Upper lobe of left lung (tissue), 6 donors: ENCODE measurements at regions not wholly inside any gene's neighbourhood (a gene's known extent, or its start where the extent isn't known, plus 50 kb on each side); places are given as distances from the start of the nearest gene placed in this dataset.
"Not testable (repeated sequence)": the region's sequence is repeated elsewhere in the genome, so short reads cannot be mapped to it uniquely, and the experiment has no call there.

Source experiments
- ATAC-seq, 2 donors: fragments of 200-7000 bp; cut with Tn5 transposase; one replicate each; pipeline ENCODE4 v1.9.1; 2022; ENCODE audit warnings: mild to moderate bottlenecking in 2 of 2, moderate library complexity in 2 of 2; ENCODE audit not compliant: low FRiP score in 2 of 2
- DNase-seq, 2 donors: peaks; one replicate each; pipeline ENCODE4 v3.0.0-alpha.2; 2019 to 2020
- H3K27ac ChIP-seq, 4 donors: fragments of 200-600 bp; sonication (generic); one replicate each; pipeline ENCODE4 v1.5.1; 2016 to 2019
- H3K27me3 ChIP-seq, 4 donors: fragments of 200-600 bp; sonication (generic); one replicate each; pipeline ENCODE4 v1.5.1; 2017 to 2019
- H3K36me3 ChIP-seq, 4 donors: fragments of 200-600 bp; sonication (generic); one replicate each; pipeline ENCODE4 v1.5.1; 2016 to 2019
- H3K4me1 ChIP-seq, 4 donors: fragments of 200-600 bp; sonication (generic); one replicate each; pipeline ENCODE4 v1.5.1; 2018 to 2019
- H3K4me3 ChIP-seq, 4 donors: fragments of 200-600 bp; sonication (generic); one replicate each; pipeline ENCODE4 v1.5.1; 2017 to 2019; ENCODE audit warnings: mild to moderate bottlenecking in 2 of 4, moderate library complexity in 1 of 4
- H3K9me3 ChIP-seq, 4 donors: fragments of 200-600 bp; sonication (generic); one replicate each; pipeline ENCODE4 v1.5.1; 2018 to 2019
- CTCF ChIP-seq, 6 experiments: fragments of 450-650 bp in 4 of 6; fragments of 200-600 bp in 2 of 6; sonication (generic) in 2 of 6; IDR thresholded peaks; one replicate each; pipeline ENCODE4 v1.5.1; 2016 to 2019; ENCODE audit warnings: antibody characterized with exemption in 6 of 6
- EP300 ChIP-seq, 4 donors: sonication (generic); formaldehyde crosslinking; IDR thresholded peaks; one replicate each; pipeline ENCODE4 v1.5.1; 2017; ENCODE audit warnings: antibody characterized with exemption in 4 of 4, control low read depth in 2 of 4
- POLR2A ChIP-seq, 4 donors: fragments of 450-650 bp; IDR thresholded peaks; one replicate each; pipeline ENCODE4 v1.5.1; 2016 to 2017; ENCODE audit warnings: antibody characterized with exemption in 4 of 4, mild to moderate bottlenecking in 2 of 4
- POLR2AphosphoS5 ChIP-seq, 2 donors: sonication (generic); formaldehyde crosslinking; IDR thresholded peaks; one replicate each; pipeline ENCODE4 v1.5.1; 2017; ENCODE audit warnings: antibody characterized with exemption in 2 of 2
- WGBS, 2 donors: methylation state at CpG; one replicate each; pipeline ENCODE4 v1.1.5; 2017 to 2018; 5-methylcytosine and 5-hydroxymethylcytosine counted together
- donor health status: DM: no; HTN: no; CAD: no; lungs with moderate emphysema.
- donor health status: DM: no; HTN: yes; CAD: no; lungs with severe emphysema.

GRCh38 chr20:53654932-53655624, 61.4 kb upstream of the ZNF217 start:
- WGBS, 2 donors, result 48 to 63% methylated on average over 13 of the region's 13 CpGs
- no peaks in the 10 kb centered on the region for H3K27me3 ChIP-seq
- DNase-seq, result peak in 1 of 2 donors; percentile 66
- no peaks in the 10 kb centered on the region for H3K9me3 ChIP-seq
- TF ChIP-seq POLR2A (IDR thresholded peaks at IDR 0.05) (no peak), EP300 (IDR thresholded peaks at IDR 0.05) (no peak), POLR2AphosphoS5 (IDR thresholded peaks at IDR 0.05) (no peak), CTCF (IDR thresholded peaks at IDR 0.05) (no peak)
- H3K36me3 ChIP-seq, result no peaks in the 10 kb centered on the region
- ATAC-seq, result peak in 1 of 2 donors; percentile 75
- H3K4me3 ChIP-seq, result peak overlapping the region in 1 of 4 donors; percentile 4
- peaks cover 35 to 37% (median 36%) of the 10 kb centered on the region in 4 donors for H3K4me1 ChIP-seq
- H3K27ac ChIP-seq, result peak overlapping the region; percentile 46 to 77 (median 72)

- Histone ChIP-seq H3K4me3 (peak overlapping the region in 1 of 4 donors; percentile 4), H3K27ac (peak overlapping the region; percentile 46 to 77 (median 72)), H3K4me1 (peaks cover 32 to 36% (median 34%) of the 10 kb centered on the region in 4 donors)
- 80 to 85% methylated on average over 8 of the region's 8 CpGs for WGBS, 2 donors
- H3K36me3 ChIP-seq, H3K27me3 ChIP-seq, H3K9me3 ChIP-seq, ATAC-seq, DNase-seq: not testable (repeated sequence)
These were observed 60.9 kb upstream of the ZNF217 start for GRCh38 chr20:53654521-53654920.

DNA sequence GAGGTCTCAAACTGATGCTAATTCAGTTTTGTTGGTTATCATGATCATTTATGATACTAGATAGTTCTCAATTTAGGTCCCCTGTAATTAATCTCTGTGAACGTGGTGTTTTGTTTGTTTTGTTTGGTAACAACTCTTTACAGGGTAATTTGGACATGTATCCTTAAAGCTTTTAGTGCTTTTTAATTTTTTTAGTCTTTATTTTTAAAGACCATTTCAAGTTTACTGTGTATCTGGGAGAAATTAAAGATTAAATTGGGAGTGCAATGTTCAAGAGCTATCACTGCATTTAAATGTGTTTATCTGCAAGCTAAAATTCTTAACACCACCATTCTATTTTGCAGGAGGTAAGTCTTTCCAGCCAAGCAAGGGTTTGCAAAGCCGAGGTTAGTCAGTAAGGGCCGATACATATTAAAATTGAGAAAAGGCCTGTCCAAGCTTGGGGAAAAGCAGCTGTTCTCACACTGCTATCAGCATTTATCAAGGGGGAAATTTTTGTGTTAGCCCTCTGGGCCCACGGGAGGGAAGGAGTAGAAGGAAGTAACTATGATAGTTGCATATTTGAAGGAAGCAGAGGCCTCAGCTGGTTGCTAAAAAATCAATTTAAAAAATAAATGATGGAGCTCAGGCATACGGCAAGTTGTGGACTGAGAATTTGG, 59.3 kb upstream of the ZNF217 start:
- ATAC-seq (no peak), DNase-seq (no peak)
- Histone ChIP-seq H3K9me3 (no peaks in the 10 kb centered on the region), H3K27me3 (no peaks in the 10 kb centered on the region), H3K4me1 (peaks cover 32 to 36% (median 33%) of the 10 kb centered on the region in 4 donors), H3K27ac (peak overlapping the region; percentile 33 to 70 (median 65)), H3K36me3 (no peaks in the 10 kb centered on the region), H3K4me3 (no peak overlapping the region)
- TF ChIP-seq POLR2AphosphoS5 (IDR thresholded peaks at IDR 0.05), result no peak
- TF ChIP-seq EP300 (IDR thresholded peaks at IDR 0.05), result no peak
- TF ChIP-seq POLR2A (IDR thresholded peaks at IDR 0.05), result no peak
- no peak for TF ChIP-seq CTCF (IDR thresholded peaks at IDR 0.05)
- WGBS, 2 donors, result 48 to 60% methylated on average over 5 of the region's 5 CpGs

DNA sequence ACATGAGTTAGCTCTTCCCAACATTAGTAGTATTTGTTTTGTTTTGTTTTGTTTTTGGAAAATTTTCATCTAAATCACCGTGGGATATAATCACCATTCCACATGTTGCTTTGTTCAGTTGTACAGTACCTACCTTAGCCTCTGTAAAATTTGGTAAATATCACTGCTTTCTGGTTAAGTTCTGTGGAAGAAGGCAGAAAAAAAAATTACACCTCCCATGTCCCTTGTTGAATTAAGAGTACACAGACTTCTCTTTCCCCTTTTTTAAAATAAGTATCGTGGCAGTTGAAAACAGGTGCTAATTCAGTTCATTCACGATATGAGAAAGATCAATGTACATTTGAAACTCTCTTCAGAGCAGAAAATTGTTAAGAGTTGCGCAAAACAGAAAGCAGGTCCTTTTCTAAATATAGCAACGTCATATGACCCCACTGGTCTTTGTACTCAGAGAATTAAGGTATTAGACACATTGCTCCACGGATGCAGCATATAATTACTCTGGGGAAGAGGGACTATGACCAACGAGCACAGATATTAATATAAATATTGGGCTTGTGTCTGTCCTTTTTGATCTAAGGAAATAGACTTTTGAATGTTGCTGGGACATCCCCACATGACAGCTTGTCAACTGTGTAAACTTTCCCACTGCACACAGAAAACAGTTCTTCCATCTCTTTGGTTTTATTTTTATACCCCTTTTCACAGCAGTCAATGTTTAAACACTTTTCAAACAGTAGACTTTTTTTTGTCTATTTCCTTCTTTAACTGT, 58.6 kb upstream of the ZNF217 start:
- no peak for DNase-seq
- Histone ChIP-seq H3K4me1 (peaks cover 26 to 34% (median 30%) of the 10 kb centered on the region in 4 donors), H3K27ac (peak overlapping the region; percentile 33 to 70 (median 58)), H3K36me3 (no peaks in the 10 kb centered on the region), H3K27me3 (no peaks in the 10 kb centered on the region), H3K9me3 (no peaks in the 10 kb centered on the region), H3K4me3 (no peak overlapping the region)
- 14 to 20% methylated on average over 7 of the region's 7 CpGs for WGBS, 2 donors
- no peak for ATAC-seq
- no peak for TF ChIP-seq POLR2A (IDR thresholded peaks at IDR 0.05)
- no peak for TF ChIP-seq POLR2AphosphoS5 (IDR thresholded peaks at IDR 0.05)

DNA sequence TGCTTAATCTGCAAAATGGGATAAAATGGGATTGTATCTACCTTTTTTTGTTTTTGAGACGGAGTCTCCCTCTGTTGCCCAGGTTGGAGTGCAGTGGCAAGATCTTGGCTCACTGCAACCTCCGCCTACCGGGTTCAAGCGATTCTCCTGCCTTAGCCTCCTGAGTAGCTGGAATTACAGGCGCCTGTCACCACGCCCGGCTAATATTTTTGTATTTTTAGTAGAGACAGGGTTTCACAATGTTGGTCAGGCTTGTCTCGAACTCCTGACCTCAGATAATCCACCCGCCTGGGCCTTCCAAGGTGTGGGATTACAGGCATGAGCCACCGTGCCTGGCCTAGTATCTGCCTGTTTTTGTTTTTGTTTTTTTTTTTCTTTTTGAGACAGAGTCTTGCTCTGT, 55.9 kb upstream of the ZNF217 start:
- not testable (repeated sequence) for DNase-seq, H3K27me3 ChIP-seq, ATAC-seq, H3K36me3 ChIP-seq, H3K4me3 ChIP-seq, H3K27ac ChIP-seq, H3K9me3 ChIP-seq
- 91 to 92% methylated on average over 10 of the region's 10 CpGs for WGBS, 2 donors
- H3K4me1 ChIP-seq, result peaks cover 10 to 21% (median 20%) of the 10 kb centered on the region in 4 donors

GRCh38 chr20:53647286-53647821, 53.7 kb upstream of the ZNF217 start:
- Histone ChIP-seq H3K36me3 (no peaks in the 10 kb centered on the region), H3K4me1 (peaks cover 11 to 18% (median 17%) of the 10 kb centered on the region in 4 donors), H3K4me3 (no peak overlapping the region), H3K27ac (no peak overlapping the region), H3K27me3 (no peaks in the 10 kb centered on the region), H3K9me3 (no peaks in the 10 kb centered on the region)
- ATAC-seq (no peak), DNase-seq (no peak)
- WGBS, 2 donors, result 84 to 85% methylated on average over 7 of the region's 7 CpGs
- no peak for TF ChIP-seq POLR2A (IDR thresholded peaks at IDR 0.05)
- no peak for TF ChIP-seq POLR2AphosphoS5 (IDR thresholded peaks at IDR 0.05)
- no peak for TF ChIP-seq EP300 (IDR thresholded peaks at IDR 0.05)
- no peak for TF ChIP-seq CTCF (IDR thresholded peaks at IDR 0.05)
